GM19023 (cell line): ENCODE measurements at regions not wholly inside any gene's neighbourhood (a gene's known extent, or its start where the extent isn't known, plus 50 kb on each side); places are given as distances from the start of the nearest gene placed in this dataset.

Experiments used
- ATAC-seq: cut with Tn5 transposase; IDR thresholded peaks from one replicate; pipeline ENCODE4 v1.9.1; 2021; ENCODE audit warnings: mild to moderate bottlenecking, moderate library complexity; ENCODE audit not compliant: unreplicated experiment

DNA sequence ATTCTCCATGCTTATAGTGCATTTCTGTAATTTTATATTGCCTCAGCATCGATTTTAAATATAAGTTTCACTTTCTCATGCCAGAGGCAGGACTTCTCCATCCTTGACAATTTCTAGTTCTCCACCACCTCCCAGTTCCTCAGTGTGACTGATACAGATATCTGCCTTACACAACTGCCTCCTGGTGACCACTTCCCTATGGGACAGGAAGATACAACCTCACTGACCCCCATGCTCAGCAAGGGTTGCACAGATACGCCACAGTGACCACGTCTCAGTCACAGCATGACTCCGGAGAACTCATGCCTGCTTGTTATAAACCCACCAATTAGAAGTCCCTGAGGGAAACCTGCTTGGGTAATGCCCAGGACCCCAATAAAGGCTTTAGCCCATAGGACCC lies 284.0 kb upstream of the MC4R start:
- no peak for ATAC-seq

DNA sequence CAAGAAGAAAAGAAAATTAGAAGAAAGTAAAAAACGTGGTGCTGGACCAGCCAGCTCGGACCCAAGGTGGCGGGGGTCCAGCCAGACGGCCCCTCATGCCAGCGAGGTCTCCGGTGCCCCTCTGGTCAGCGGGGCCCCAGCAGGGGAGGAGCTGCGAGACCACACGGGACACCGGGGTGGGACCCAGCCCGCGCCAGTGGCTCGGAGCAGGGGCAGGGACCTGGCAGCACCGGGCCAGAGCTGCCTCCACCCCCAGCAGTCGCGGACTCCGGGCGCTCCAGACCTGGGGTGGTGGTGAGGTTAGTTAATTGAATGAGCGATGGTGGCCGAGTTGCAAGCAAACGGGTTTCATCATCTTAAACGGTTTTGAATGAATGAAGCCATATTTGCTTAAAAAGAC lies 289.9 kb upstream of the MC4R start:
- no peak for ATAC-seq

DNA sequence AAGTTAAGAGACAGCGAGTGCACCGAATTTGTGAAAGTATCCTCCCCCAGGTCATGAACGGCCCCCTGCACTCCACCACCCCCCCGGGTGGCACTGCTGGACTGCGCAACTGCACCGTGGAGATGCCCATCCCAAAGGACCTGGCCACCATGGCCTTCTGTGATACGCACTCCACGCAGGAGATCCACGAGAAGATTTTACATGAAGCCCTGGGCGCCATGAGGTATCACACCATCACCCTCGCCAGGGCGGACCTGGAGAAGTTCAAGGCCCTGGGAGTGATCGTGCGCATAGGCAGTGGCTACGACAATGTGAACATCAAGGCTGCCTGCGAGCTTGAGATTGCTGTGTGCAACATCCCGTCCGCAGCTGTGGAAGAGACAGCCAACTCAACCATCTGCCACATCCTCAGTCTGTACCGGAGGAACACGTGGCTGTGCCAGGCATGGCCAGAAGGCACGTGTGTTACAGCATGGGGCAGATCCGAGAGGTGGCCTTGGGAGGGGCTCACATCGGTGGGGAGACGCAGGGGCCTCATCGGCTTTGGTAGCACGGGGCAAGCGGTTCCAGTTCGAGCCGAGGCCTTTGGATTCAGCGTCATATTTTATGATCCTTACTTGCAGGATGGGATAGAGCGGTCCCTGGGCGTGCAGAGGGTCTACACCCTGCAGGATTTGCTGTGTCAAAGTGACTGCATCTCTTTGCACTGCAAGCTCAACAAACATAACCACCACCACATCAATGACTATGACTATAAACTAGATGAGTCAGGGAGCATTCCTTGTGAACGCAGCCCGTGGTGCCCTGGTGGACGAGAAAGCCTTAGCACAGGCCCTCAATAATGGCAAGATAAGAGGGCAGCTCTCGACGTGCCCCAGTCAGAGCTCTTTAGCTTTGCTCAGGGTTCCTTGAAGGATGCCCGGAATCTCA lies 290.8 kb upstream of the MC4R start:
- no peak for ATAC-seq

DNA sequence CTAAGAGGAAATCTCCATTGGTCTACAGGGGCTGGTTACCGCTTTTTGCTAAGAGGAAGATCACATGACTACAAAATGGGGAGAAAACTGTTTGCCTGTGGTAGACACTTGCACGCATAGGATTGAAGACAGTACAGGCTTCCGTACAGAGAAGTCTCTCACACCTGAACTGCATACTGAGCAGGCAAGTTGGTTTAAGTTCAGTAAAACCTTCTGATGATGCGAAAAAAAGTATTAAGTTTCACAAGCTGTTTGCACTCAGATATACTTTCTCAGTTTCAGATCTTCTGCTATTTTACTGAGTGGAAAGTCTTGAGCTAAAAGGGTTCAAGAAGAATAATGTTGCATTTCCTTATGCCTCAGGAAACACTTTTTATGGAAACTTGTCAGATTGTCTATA lies 292.2 kb upstream of the MC4R start:
- no peak for ATAC-seq

DNA sequence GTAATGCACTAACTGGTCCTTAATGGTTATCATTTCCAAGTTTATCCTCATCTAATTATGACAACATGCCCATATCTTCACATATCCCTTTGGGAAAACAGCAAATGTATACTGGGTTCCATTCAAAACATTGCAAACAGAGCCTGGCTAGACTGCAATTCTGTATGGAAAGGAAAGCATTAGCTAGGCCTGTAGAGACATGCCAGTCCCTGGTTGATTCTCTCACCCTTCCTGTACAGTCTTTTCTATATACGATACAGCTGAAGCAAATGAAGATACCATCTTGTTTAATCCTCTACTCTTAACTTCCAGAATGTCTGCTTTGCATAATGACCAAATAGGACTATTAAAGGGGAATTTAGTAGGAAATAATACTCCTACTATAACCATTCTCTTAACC lies 294.4 kb upstream of the MC4R start:
- ATAC-seq = no peak

DNA sequence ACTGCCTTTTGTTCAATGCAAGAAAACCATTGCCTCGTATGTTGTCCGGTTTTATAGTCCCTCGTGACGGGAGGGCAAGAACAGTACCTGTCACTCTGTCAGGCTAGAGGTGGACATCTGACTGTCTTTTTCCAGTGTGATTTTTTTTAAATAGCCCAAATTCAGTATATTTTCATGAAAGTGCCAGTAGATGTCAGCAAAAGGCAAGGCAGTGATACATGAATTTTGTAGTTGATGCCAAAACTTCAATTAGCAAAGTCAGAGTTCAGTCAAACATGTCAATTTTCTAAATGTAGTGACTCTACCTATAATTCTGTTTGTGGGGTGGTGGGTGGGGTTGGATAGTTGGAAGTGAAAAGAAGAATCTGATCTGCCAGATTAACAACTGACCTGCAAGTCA lies 296.0 kb upstream of the MC4R start:
- no peak for ATAC-seq

DNA sequence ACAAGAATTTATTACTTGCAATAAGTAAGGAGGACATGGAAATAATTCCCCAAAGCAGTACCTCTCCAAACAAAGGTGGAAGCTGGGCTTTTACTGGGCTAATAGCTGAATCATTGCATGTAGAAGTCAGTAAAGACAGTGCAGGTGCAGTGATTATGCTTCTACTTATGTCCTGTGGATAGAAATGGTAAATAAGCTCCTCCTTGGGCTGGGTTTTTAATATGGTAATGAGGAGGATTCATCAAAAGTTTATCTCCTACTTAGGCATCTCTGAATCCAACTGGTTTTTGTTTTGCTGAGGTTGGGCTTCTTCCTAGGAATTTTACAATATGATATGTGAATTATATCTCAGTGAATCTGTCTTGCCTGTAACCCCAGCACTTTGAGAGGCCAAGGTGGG lies 297.4 kb upstream of the MC4R start:
- ATAC-seq = no peak

DNA sequence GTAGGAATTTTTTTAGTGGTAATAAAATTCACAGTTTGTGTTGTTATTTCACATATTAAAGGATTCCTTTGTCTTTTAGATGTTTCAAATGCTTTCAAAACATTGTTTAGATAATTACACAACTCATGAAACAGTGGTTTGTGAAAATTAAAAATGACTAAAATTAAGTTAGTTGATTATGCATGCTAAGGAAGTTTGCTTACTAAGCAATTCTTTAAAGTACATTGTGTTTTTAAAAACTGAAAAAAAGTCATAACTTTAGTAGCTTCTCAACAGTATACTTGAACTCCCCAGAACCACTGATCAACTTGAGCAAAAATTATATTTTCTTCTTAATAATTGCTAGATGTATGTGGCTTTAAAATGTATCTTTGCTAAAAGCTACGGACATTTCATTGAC lies 298.4 kb upstream of the MC4R start:
- ATAC-seq = no peak

DNA sequence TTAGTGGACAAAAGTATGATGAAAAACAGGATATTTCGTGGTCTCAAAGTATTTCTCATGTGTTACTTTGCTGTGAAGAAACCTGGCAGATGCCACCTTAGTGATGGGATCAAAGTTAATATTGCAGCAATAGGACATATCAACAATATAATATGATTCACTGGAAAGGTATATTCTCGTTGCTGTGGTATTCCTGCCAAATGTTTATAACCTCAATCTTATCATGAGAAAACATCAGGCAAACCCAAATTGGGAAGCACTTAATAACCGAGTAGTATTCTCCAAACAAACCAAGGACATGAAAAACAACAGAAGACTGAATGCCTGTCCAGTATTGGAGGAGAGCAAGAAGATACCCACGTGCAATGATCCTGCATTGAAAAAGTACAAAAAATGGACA lies 302.6 kb upstream of the MC4R start:
- no peak for ATAC-seq

DNA sequence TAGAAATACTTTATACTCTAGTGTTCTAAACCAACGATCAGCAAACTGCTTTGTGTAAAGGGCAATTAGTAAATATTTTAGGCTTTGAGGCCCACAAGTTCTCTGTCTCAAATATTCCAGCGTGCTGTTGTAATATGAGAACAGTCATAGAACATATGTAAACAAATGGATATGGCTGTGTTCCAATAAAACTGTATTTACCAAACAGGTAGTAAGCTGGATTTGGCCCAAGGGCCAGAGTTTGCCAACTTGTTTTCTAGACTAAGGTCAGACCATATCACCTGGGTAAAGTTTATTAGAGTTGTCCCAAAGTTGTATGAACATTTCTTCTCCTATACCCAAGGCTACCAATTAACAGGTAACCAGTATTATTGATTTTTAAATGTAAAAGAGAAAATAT lies 303.2 kb upstream of the MC4R start:
- ATAC-seq = no peak

DNA sequence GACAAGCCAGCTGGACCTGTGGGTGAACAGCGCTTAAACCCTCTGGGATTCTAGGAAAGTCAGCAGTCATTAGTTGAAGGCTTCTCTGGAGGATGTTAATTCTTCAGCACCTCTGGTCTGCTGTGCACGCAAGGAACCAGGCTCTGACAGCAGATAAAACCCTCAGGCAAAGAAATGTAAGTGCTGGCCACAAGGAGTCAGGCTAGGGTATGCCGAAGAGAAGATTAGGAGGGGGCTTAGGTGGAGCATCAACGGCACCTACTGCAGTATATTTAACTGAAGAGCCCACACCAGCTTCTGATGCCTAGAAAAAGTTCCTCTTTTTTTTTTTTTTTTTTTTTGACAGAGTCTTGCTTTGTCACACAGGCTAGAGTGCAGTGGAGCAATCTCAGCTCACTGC lies 304.2 kb upstream of the MC4R start:
- ATAC-seq = no peak

DNA sequence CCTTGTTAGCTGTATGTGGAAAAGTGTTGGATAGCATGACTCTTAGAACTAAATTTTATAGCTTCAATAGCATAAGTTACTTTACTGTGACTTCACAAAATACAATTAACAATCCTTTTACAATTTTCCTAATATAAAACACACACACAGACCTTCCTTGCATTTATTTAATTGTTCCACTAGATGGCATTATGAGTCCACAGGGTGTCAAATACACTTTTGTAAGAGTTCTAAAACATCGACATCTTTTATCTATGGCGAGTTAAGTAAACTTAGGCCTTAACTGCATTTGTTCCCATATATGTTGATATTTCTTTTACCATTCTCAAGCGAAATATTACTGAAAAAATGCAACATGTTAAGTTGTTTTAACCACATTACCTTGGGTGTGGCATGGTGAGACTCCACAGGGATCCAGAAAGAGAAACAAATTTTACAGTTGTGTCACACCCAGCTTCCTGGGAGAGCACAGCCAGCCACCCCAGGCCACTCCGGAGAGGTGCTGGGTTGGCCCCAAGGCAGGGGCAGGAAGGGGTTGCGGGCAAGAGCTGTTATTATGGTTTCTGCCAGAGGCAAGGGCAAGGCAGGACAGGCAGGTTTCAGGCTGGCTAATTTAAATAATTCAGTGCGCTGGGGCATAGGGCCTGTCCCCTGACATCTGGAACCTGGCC lies 312.4 kb upstream of the MC4R start:
- ATAC-seq = no peak

DNA sequence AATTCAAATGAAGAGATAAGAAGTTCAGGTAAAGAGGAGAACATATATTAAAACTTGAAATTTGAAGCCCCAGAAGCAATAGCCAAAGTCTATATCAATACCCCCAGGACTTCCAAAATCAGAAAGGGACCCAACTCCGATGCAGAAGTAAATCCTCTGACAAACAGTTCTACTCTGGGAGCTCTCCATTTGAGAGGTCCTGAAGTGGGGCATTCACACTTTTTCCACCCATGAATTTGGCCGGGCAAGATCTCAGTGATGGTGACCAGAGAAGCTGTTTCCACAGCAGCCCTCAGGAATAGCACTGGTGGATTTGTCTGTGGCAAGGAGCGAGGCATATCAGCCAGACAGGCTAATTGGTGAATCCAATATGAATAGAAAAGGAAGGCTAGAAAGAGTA lies 313.6 kb upstream of the MC4R start:
- no peak for ATAC-seq

DNA sequence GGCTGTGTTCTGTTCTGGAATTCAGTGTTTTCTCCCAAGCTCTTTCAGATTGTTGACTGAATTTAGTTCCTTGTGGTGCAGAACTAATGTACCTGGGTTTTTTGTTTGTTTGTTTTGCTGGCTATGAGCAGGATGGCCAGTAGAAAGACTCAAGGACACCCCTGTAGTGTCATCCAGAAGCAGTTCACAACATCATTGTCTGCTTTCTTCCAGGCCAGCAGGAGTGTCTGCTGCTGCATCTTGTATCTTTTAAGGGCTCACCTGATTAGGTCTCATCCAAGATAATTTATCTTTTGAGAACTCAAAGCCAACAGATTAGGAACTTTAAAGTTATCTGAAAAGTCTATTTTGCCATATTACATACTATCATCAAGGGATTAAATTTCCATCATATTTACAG lies 318.5 kb upstream of the MC4R start:
- ATAC-seq = no peak

DNA sequence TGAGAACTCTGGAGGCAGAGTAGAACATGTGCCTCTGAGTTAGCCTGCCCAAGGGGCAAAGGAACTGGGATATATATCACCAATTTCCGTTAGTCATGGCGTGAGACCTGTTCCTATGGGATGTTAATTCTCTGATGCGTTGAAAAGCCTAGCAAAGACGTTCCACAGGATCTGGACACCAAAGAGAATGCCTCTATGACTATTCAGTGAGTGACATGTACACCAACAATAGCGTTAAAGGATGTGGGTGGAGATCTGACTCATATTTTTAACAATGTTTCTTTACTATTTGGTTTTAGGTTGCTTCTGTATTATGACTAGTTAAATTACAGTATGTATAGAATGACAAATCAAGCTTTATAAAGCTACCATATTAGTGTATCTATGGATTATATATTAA lies 320.9 kb upstream of the MC4R start:
- no peak for ATAC-seq

DNA sequence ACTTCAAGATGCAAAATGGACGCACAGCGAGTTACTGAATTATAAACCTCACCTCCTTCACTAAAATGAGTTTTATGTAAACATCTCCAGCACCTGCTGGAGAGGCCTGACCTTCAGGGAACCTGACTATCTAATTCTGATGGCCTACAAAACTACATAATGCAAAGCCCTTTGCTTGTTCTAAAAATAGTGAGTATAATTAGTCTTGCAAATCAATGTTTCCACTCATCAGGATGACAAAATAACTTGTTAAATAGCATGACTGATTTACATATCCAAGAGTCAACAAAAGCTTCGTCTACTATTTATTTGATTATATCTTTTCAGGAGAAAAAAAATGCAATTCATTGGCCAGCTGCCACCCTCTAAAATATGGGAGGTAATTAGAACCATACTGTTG lies 326.3 kb upstream of the MC4R start:
- no peak for ATAC-seq

DNA sequence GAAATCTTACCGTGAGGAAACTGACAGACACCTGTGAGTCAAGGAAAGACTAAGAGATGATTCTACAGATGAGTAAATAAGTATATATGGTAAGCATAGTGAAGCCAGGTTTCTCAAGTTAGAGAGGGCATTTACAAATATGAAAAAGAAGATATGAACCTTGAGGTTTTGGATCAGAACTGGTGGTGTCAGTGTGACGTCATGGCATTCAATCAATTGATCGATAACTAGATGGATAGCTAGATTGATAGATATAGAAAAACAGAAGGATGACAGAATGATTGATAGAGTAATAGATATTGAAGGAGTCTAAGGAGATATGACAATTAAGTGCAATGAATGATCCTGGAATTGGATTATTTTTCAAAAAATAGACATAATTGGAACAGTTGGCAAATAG lies 350.2 kb upstream of the MC4R start:
- ATAC-seq = no peak

DNA sequence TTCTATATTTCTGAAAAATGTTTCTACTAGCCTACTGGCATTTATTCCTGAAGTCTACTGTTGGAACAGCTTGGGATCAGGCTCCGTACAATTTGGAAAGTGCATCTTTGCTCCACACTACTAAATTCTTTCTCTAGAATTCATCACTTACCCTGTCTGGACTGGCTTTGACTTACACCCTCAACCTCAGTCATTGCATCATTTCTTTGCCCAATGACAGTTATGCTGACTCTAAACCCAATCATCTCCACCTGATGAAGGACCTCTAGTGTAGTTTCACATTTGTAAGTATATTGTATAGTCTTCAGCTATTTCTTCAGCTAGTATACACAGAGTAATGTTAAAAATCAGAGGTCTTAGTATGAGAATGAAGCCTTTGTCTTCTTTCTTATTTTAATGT lies 359.6 kb upstream of the MC4R start:
- no peak for ATAC-seq

DNA sequence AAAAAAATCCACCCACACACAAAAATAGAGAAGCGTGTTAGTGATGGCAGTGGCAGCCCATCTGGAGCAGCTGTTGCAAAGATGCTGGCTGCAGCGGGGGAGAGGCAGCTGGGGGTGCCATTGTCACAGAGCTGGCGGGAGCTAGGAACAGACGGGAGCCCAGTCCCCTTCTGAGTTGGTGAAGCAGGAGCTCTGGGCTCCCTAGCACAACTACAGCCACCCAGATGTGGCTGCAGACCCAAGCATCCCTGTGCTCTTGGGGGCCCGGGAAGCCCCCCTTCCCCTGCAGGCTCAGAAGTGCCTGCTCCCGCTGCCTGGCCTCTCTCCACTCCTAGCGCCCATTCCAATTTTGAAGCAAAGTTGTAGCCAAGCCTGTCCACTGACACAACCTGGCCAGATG lies 366.6 kb upstream of the MC4R start:
- ATAC-seq = no peak

DNA sequence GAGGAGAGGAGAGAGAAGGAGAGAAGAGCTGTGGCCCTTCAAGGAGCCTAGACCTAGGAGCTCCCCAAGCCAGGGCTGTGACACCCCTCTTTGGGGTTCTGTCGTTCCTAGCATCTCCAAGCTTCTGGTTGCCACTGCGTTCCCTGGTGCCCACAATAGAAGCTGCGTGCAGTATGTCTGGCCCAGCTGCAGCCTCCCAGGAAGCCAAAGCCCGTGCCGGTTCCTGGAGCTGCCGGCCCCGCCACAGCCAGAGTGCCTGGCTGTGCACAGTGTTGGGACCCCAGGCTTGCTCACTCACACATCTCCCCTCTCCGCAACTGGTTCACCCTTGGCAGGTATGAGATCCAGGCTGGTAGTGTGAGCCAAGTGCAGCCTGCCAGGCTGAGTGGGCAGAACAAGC lies 367.7 kb upstream of the MC4R start:
- no peak for ATAC-seq

DNA sequence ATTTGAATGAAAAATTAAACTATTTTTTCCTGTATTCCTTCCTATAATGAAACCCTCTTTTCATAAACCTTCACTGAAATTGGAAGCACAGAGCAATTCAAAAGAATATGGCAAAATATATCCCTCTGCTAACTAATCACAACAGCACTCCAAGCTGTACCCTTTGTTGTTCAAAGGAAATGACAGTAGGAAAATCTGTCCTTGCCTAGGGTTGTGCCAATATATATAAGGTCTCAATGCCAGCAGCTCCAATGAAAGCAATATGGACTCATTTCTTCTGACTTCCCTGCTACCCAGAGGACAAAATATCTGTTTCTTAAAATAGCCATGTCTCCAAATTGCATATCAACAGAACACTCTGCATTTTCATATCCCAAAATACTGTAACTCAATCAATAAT lies 373.9 kb upstream of the MC4R start:
- ATAC-seq = no peak

DNA sequence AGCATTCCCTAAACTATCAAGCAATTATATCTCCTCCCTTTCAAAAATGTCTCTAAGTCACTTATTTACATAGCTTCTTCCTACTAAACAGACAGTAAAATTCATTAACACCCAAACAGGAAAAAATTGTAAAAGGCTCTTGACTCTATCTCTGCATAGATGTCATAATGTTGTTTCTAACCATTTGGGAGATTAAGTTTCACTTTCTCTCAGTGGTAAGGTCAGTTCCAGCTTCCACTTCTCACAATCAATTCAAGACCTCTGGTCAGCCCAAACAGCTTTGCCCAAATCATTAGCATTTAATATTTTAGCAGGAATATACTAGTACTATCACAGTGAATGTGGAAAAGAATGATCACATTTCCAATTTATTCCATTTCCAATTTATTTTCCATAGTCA lies 374.3 kb upstream of the MC4R start:
- no peak for ATAC-seq

DNA sequence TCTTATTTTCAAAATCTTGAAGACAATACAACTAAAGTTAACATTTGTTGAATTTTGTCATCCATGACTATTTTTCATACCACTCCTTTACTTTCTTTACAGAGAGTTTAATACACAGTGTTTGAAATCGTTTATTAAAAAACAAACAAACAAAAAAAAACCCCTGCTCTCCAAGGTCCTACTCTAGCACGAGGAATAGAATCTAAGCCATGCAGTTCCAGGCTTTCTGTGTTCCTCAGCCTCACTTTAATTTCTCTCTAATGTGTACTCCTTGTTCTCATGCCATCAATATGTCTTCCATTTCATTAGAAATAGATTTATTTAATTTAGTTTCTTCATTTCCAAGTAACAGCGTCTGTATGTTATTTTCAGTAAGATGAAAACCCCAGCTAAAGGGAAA lies 381.2 kb upstream of the MC4R start:
- no peak for ATAC-seq
